K562 (cell line): ENCODE measurements at regions not wholly inside any gene's neighbourhood (a gene's known extent, or its start where the extent isn't known, plus 50 kb on each side); places are given as distances from the start of the nearest gene placed in this dataset.

Experiments used
- ATAC-seq: fragments of 200-7000 bp; cut with Tn5 transposase; 3 replicates; pipeline ENCODE4 v1.9.1; 2020; ENCODE audit warnings: moderate library complexity
- BruUV-seq: library from RNA; stranded (reverse); fragments of 400-500 nt; replicated peaks from 2 replicates; lab custom pipeline; 2021; lab: Mats Ljungman, UMichigan
- CTCF ChIA-PET: fragments of 300-600 bp; formaldehyde crosslinking; extraction: SDS; loops from one replicate; lab custom pipeline; 2021; ENCODE audit warnings: low intra/inter-chr PET ratio; lab: Yijun Ruan, JAX
- POLR2A ChIA-PET: fragments of 300-600, 350-650 bp; sonication (Branson Sonifier 250); formaldehyde crosslinking; extraction: SDS; loops from one replicate; lab custom pipeline; 2021; ENCODE audit warnings: antibody characterized with exemption, inconsistent platforms; lab: Yijun Ruan, JAX
- DNase-seq, 4 experiments: peaks; one replicate each; pipeline versions ENCODE4 v3.0.0 to v3.0.0-alpha.2; 2011 to 2018; ENCODE audit warnings: low spot score in 3 of 4, mixed read lengths in 3 of 4; ENCODE audit errors: extremely low read depth in 1 of 4
- FAIRE-seq: peaks from 2 replicates; lab custom pipeline; 2011; peaks lifted over from hg19 to GRCh38; lab: Jason Lieb, UNC
- H2AFZ ChIP-seq: 2 replicates; pipeline ENCODE4 v1.6.0; 2011; ENCODE audit warnings: low read depth, low read length, control low read depth, inconsistent platforms
- H3K27ac ChIP-seq: fragments of 200-600 bp; 3 replicates; pipeline ENCODE4 v1.8.0; 2011; ENCODE audit warnings: low read depth, mild to moderate bottlenecking, control low read depth, inconsistent platforms, low read length, moderate library complexity, mixed read lengths; ENCODE audit errors: extremely low read depth
- H3K27me3 ChIP-seq, 2 experiments: fragments of 300-600 bp in 1 of 2; 2 replicates in 1 of 2; 3 replicates in 1 of 2; pipeline versions ENCODE4 v1.6.0 to v1.8.0; 2011; ENCODE audit warnings: inconsistent platforms in 2 of 2, low read length in 2 of 2, mild to moderate bottlenecking in 1 of 2, mixed read lengths in 1 of 2, moderate library complexity in 1 of 2; ENCODE audit not compliant: control insufficient read depth in 2 of 2, insufficient read depth in 2 of 2
- H3K36me3 ChIP-seq: fragments of 300-600 bp; 3 replicates; pipeline ENCODE4 v1.8.0; 2011; ENCODE audit warnings: mild to moderate bottlenecking, low read length, inconsistent platforms; ENCODE audit not compliant: control insufficient read depth, insufficient read depth
- H3K4me1 ChIP-seq, 2 experiments: fragments of 200-600 bp in 1 of 2; replicated peaks in 1 of 2; 2 replicates in 1 of 2; 3 replicates in 1 of 2; pipeline versions ENCODE4 v1.5.1 to v1.8.0; 2011; ENCODE audit warnings: inconsistent platforms in 2 of 2, low read length in 2 of 2, mild to moderate bottlenecking in 1 of 2, mixed read lengths in 1 of 2, moderate library complexity in 1 of 2; ENCODE audit not compliant: control insufficient read depth in 2 of 2, insufficient read depth in 2 of 2
- H3K4me2 ChIP-seq: 2 replicates; pipeline ENCODE4 v1.6.1; 2011; ENCODE audit warnings: low read length, control low read depth, inconsistent platforms, mixed read lengths; ENCODE audit not compliant: insufficient read depth
- H3K4me3 ChIP-seq: fragments of 200-600 bp; sonication (generic), shearing (Covaris generic); 2 replicates; pipeline ENCODE4 v1.5.1; 2016; ENCODE audit warnings: control low read depth, inconsistent platforms
- H3K79me2 ChIP-seq: fragments of 200-600 bp; 3 replicates; pipeline ENCODE4 v1.8.0; 2011; ENCODE audit warnings: low read length, inconsistent platforms; ENCODE audit not compliant: control insufficient read depth, insufficient read depth
- H3K9ac ChIP-seq, 2 experiments: 2 replicates each; pipeline versions ENCODE4 v1.6.0 to v1.6.1; 2011; ENCODE audit warnings: low read depth in 2 of 2, low read length in 2 of 2, control low read depth in 1 of 2, inconsistent platforms in 1 of 2, mild to moderate bottlenecking in 1 of 2, mixed read lengths in 1 of 2; ENCODE audit not compliant: insufficient read depth in 1 of 2
- H3K9me1 ChIP-seq: one replicate; pipeline ENCODE4 v1.6.0; 2011; ENCODE audit warnings: inconsistent platforms, mild to moderate bottlenecking, low read length, moderate library complexity; ENCODE audit not compliant: control insufficient read depth, insufficient read depth
- H3K9me3 ChIP-seq: replicated peaks from 2 replicates; pipeline ENCODE4 v1.5.1; 2011; ENCODE audit warnings: low read depth, low read length, inconsistent platforms; ENCODE audit not compliant: control insufficient read depth, insufficient read depth
- H4K20me1 ChIP-seq: replicated peaks from 2 replicates; pipeline ENCODE4 v1.6.1; 2011; ENCODE audit warnings: low read length, inconsistent platforms, mixed read lengths; ENCODE audit not compliant: control insufficient read depth, insufficient read depth
- ATF7 ChIP-seq: fragments of 450-650 bp; IDR thresholded peaks from 2 replicates; pipeline ENCODE4 v1.7.1; 2014; ENCODE audit warnings: mild to moderate bottlenecking, moderate library complexity
- BRF1 ChIP-seq: IDR thresholded peaks from 3 replicates; pipeline ENCODE4 v1.6.1; 2011; ENCODE audit warnings: borderline replicate concordance, mild to moderate bottlenecking; ENCODE audit not compliant: insufficient read length; ENCODE audit errors: extremely low read depth
- CBFB ChIP-seq: sonication (generic); formaldehyde crosslinking; IDR thresholded peaks from 2 replicates; pipeline ENCODE4 v1.4.0; 2020; ENCODE audit warnings: mild to moderate bottlenecking, missing genetic modification reagents
- CSDE1 ChIP-seq, 2 experiments: fragments of 450-650 bp; IDR thresholded peaks; 2 replicates each; pipeline ENCODE4 v1.6.1; 2016; ENCODE audit warnings: mild to moderate bottlenecking in 1 of 2
- HLTF ChIP-seq: fragments of 450-650 bp; IDR thresholded peaks from 2 replicates; pipeline ENCODE4 v1.6.1; 2016
- MCM3 ChIP-seq: fragments of 450-650 bp; IDR thresholded peaks from 2 replicates; pipeline ENCODE4 v1.6.1; 2016
- MCM7 ChIP-seq, 2 experiments: fragments of 450-650 bp; IDR thresholded peaks; 2 replicates each; pipeline ENCODE4 v1.6.1; 2016 to 2018
- SAP30 ChIP-seq: fragments of 200-600 bp; sonication (generic); IDR thresholded peaks from 2 replicates; pipeline ENCODE4 v1.6.1; 2012; ENCODE audit warnings: borderline replicate concordance, low read depth, mild to moderate bottlenecking, moderate library complexity, low read length, control low read depth, inconsistent platforms; ENCODE audit not compliant: insufficient read depth, poor library complexity, severe bottlenecking
- TFAM ChIP-seq: fragments of 250-450 bp; sonication (Bioruptor Pico); conservative IDR thresholded peaks from 2 replicates; pipeline ENCODE4 v1.5.0; 2021; ENCODE audit warnings: mild to moderate bottlenecking, moderate library complexity
- WGBS: fragments of 100-300 bp; shearing (Covaris generic); methylation state at CpG from one replicate; pipeline ENCODE4 v1.1.6; 2016; ENCODE audit warnings: low coverage, mixed read lengths; ENCODE audit not compliant: insufficient coverage; ENCODE audit errors: missing lambda C conversion rate; 5-methylcytosine and 5-hydroxymethylcytosine counted together
- in situ Hi-C: fragments of 300-500 bp; cut with MboI; formaldehyde crosslinking; loops from 4 replicates; pipeline ENCODE4 v1.15.0; 2018; ENCODE audit warnings: inconsistent platforms, mixed read lengths
- intact Hi-C: fragments of 100-400 bp; cut with micrococcal nuclease; formaldehyde crosslinking; loops from 2 replicates; pipeline ENCODE4 v1.14.2; 2022
- TF ChIP-seq, protein P1 (sequence below): IDR thresholded peaks from 3 replicates; pipeline ENCODE4 v1.6.1; 2011; ENCODE audit warnings: borderline replicate concordance, mild to moderate bottlenecking, moderate library complexity; ENCODE audit not compliant: insufficient read length; ENCODE audit errors: extremely low read depth
- TF ChIP-seq, protein P2 (sequence below): sonication (generic); formaldehyde crosslinking; IDR thresholded peaks from 2 replicates; pipeline ENCODE4 v1.8.1; 2023; ENCODE audit warnings: mild to moderate bottlenecking, missing genetic modification reagents
- TF ChIP-seq, protein P3 (sequence below): fragments of 250-450 bp; sonication (Bioruptor Pico); IDR thresholded peaks from 2 replicates; pipeline ENCODE4 v1.8.0; 2022; ENCODE audit warnings: inconsistent platforms

- Histone ChIP-seq H3K4me1 (peaks cover 9 to 11% of the 10 kb centered on the region in 2 experiments; a peak in 4 of 5 replicates), H3K9me1 (no peaks in the 10 kb centered on the region), H4K20me1 (no peaks in the 10 kb centered on the region), H3K27me3 (no peaks in the 10 kb centered on the region), H3K27ac (no peak overlapping the region), H3K9me3 (no peaks in the 10 kb centered on the region), H3K36me3 (no peaks in the 10 kb centered on the region), H3K4me2 (no peak overlapping the region), H3K4me3 (no peak overlapping the region), H3K79me2 (no peaks in the 10 kb centered on the region), H3K9ac (no peak overlapping the region), H2AFZ (no peak overlapping the region)
- in situ Hi-C loops (loop anchor here (25.0 kb wide), 1 partner anchor 202 kb away; no protein-coding TSS in a partner anchor), intact Hi-C loops (no loop called here)
- ChIA-PET POLR2A (no interaction called here), CTCF (no interaction called here)
- 60% methylated on average over 12 of the region's 32 CpGs for WGBS
- no peak for ATAC-seq
- DNase-seq = no peak
- no peak for FAIRE-seq
- no TSS peak for BruUV-seq
- no peak for TF ChIP-seq MCM3
- no peak for TF ChIP-seq TFAM (CRISPR knock-in tag)
- TF ChIP-seq, protein P1, sequence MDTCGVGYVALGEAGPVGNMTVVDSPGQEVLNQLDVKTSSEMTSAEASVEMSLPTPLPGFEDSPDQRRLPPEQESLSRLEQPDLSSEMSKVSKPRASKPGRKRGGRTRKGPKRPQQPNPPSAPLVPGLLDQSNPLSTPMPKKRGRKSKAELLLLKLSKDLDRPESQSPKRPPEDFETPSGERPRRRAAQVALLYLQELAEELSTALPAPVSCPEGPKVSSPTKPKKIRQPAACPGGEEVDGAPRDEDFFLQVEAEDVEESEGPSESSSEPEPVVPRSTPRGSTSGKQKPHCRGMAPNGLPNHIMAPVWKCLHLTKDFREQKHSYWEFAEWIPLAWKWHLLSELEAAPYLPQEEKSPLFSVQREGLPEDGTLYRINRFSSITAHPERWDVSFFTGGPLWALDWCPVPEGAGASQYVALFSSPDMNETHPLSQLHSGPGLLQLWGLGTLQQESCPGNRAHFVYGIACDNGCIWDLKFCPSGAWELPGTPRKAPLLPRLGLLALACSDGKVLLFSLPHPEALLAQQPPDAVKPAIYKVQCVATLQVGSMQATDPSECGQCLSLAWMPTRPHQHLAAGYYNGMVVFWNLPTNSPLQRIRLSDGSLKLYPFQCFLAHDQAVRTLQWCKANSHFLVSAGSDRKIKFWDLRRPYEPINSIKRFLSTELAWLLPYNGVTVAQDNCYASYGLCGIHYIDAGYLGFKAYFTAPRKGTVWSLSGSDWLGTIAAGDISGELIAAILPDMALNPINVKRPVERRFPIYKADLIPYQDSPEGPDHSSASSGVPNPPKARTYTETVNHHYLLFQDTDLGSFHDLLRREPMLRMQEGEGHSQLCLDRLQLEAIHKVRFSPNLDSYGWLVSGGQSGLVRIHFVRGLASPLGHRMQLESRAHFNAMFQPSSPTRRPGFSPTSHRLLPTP = no peak
- no peak for TF ChIP-seq SAP30
- TF ChIP-seq, protein P2, sequence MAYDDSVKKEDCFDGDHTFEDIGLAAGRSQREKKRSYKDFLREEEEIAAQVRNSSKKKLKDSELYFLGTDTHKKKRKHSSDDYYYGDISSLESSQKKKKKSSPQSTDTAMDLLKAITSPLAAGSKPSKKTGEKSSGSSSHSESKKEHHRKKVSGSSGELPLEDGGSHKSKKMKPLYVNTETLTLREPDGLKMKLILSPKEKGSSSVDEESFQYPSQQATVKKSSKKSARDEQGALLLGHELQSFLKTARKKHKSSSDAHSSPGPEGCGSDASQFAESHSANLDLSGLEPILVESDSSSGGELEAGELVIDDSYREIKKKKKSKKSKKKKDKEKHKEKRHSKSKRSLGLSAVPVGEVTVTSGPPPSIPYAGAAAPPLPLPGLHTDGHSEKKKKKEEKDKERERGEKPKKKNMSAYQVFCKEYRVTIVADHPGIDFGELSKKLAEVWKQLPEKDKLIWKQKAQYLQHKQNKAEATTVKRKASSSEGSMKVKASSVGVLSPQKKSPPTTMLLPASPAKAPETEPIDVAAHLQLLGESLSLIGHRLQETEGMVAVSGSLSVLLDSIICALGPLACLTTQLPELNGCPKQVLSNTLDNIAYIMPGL (CRISPR knock-in tag) = no peak
- TF ChIP-seq BRF1 = no peak
- no peak for TF ChIP-seq HLTF
- no peak for TF ChIP-seq CBFB (CRISPR knock-in tag)
- TF ChIP-seq MCM7 (IDR thresholded peaks at IDR 0.05) = no peak
- TF ChIP-seq, protein P3, sequence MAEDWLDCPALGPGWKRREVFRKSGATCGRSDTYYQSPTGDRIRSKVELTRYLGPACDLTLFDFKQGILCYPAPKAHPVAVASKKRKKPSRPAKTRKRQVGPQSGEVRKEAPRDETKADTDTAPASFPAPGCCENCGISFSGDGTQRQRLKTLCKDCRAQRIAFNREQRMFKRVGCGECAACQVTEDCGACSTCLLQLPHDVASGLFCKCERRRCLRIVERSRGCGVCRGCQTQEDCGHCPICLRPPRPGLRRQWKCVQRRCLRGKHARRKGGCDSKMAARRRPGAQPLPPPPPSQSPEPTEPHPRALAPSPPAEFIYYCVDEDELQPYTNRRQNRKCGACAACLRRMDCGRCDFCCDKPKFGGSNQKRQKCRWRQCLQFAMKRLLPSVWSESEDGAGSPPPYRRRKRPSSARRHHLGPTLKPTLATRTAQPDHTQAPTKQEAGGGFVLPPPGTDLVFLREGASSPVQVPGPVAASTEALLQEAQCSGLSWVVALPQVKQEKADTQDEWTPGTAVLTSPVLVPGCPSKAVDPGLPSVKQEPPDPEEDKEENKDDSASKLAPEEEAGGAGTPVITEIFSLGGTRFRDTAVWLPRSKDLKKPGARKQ (CRISPR knock-in tag) = no peak
- no peak for TF ChIP-seq ATF7
- TF ChIP-seq CSDE1 (IDR thresholded peaks at IDR 0.05) = no peak
These were observed 281.2 kb upstream of the AGTR2 start for GRCh38 chrX:115889121-115889890.
